GM18517 (cell line): ENCODE measurements at regions not wholly inside any gene's neighbourhood (a gene's known extent, or its start where the extent isn't known, plus 50 kb on each side); places are given as distances from the start of the nearest gene placed in this dataset.
"Not testable (repeated sequence)": the region's sequence is repeated elsewhere in the genome, so short reads cannot be mapped to it uniquely, and the experiment has no call there.

ENCODE experiments used
- ATAC-seq: cut with Tn5 transposase; IDR thresholded peaks from one replicate; pipeline ENCODE4 v1.9.1; 2021; ENCODE audit warnings: mild to moderate bottlenecking, moderate library complexity; ENCODE audit not compliant: unreplicated experiment

GRCh38 chr3:194054961-194055360 lies 81.0 kb upstream of the HES1 start:
- no peak for ATAC-seq

- ATAC-seq, result not testable (repeated sequence)
Measured at GRCh38 chr3:194056323-194056722, 79.6 kb upstream of the HES1 start.

GRCh38 chr3:194056731-194057415 lies 79.1 kb upstream of the HES1 start:
- ATAC-seq, result no peak

DNA sequence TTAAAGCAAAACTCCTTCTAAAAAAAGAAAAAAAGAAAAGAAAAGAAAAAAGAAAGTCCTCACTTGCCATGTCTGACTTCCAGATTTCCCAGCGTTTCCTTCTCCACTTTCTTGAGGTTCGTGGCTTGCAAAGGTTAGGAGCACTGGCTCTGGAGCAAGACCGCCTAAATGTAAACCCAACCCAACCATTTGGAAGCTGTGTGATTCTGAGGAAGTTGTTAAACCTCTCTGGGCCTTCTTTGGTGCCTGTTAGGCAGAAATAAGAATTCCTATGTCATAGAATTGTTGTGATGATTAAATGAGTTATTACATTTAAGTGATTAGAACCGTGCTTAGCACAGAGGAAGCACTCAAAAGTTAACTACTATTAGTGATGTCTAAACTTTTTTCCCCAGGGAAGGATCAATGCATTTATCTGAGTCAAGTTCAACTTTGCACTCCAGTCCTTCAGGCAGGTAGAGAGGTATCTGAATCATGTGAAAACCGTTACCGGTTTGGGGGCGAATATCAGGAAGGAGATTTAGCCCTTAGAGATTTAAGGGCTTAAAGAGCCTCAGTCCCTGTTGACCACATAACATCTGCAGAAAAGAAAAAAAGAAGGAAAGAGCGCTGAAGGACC lies 78.3 kb upstream of the HES1 start:
- no peak for ATAC-seq

- ATAC-seq, result no peak
Measured at GRCh38 chr3:194058189-194058571, 77.8 kb upstream of the HES1 start.

GRCh38 chr3:194058753-194059152 lies 77.2 kb upstream of the HES1 start:
- ATAC-seq, result no peak

DNA sequence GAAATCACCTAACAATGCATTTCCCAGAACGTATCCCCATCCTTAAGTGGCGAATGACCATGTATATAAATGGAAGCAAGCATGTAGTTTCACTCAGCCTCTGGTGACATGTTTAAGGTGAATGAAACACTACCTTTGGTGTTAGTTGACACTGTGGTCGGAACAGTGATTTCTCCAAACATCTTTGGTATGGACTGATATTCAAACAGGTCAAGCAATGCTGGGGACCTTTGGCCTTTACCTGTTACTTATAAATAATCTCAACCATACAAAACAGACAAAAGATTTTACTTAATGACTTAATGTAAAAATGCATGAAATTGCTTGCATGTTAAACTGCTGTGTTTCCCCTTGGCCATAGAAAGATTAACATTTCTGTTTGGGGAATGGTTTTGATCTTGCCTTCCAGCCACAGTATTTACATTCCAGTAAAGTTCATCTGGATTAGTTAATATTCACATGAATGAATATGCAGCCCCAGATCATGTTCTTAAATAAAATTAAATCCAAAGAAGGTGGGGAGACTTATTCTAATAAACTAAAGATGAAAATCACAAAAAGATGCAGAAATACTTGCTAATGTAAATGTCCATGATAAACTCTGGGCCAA lies 74.4 kb upstream of the HES1 start:
- ATAC-seq, result no peak

DNA sequence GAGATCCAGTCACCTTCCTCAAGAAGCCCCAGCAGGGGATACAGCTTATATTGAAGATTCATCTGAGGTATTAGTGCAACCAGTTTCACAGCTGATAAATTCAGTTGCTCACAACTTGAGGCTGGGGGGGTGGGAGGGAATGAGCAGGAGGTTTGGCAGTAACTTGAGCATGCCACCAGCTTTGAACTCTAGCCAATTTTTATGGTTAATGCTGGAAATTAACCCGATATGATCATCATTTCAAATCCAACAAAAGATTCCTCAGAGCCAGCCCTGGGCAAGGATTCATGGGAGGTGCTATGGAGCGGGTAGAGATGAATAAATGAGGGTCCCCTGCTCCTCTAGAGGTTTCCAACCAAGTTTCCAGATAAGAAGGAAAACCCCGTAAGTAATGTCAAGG lies 73.1 kb upstream of the HES1 start:
- ATAC-seq, result no peak

DNA sequence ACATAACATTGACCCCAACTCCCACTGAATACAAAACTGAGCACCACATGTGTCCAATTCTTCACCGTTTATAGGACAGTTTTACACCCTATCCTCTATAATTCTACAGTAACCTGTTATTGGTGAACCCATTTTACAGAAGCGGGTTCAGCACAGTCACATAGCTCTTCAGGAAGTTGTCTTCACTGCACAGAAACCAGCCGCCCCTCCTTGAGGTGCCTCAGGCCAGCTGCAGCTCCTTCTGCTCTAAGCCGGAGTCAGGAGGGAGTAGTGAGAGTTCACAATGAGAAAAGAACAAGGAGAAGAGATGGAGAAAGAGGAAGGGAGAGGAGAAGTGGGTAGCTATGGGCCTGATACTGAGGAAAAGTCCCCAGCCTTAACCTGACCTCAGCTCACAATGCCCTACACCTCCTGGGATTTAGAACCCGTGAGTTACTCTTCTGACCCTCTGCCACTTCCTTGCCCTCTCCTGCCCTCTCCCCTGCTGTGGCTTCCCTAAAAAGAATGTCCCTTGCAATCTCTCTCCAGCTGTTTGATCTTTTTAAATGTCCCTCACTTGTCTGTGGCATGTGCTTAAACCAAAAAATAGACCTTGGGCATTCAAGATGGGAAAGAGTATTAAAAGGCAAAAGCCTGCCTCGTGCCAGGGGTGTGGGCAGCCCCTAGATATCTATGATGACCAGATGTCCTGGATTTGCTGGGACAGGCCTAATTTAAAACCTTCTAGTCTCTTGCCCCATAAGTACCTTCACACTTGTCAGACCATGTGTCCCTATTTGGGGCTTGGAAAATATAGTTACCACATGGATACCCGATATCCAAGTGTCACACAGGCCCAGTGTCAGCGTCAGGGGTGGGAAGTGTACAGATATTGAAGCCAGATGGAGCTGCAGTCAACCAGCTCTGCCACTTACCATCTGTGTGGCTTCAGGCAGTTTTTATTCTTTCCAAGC lies 71.3 kb upstream of the HES1 start:
- ATAC-seq, result no peak

DNA sequence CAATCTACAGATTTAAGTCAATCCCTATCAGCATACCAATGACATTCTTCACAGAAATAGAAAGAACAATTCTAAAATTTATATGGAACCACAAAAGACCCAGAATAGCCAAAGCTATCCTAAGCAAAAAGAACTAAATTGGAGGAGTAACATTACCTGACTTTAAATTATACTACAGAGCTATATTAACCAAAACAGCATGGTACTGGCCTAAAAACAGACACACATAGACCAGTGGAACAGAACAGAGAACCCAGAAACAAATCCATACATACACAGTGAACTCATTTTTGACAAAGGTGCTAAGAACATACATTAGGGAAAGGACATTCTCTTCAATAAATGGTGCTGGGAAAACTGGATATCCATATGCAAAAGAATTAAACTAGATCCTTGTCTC lies 68.6 kb upstream of the HES1 start:
- ATAC-seq, result not testable (repeated sequence)

DNA sequence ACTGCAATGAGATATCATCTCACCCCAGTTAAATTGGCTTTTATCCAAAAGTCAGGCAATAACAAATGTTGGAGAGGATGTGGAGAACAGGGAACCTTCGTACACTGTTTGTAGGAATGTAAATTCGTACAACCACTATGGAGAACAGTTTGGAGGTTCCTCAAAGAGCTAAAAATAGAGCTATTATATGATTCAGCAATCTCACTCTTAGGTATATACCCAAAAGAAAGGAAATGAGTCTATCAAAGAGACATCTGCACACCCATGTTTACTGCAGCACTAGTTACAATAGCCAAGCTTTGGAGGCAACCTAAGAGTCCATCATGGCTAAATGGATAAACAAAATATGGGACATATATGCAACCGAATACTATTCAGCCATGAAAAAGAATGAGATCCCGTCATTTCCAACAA lies 68.0 kb upstream of the HES1 start:
- no peak for ATAC-seq

GRCh38 chr3:194069421-194070219 lies 66.3 kb upstream of the HES1 start:
- ATAC-seq, result no peak

DNA sequence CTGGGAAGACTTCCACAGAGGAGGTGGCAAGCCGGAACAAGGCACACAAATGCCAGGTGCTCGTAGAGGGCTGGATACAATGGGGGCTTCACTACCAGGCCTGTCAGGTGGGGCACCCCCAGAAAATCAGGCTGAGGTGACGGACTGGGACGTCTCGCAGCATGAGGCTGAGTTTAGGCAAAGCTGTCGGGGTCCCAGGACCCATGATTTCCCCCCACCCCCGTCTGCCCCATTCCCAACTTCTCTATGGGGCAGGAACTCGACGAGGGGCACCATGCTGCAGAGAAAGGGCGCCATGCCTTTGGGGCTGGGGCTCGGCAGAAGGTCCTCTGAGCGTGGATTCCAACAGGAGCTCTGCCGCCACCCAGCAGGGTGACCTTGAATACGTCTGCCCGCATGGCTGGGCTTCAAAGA lies 65.7 kb upstream of the HES1 start:
- ATAC-seq, result no peak

- ATAC-seq, result peak; percentile 92
Measured at GRCh38 chr3:194070634-194071409, 65.1 kb upstream of the HES1 start.

- ATAC-seq, result no peak
Measured at GRCh38 chr3:194072097-194072428, 63.9 kb upstream of the HES1 start.

DNA sequence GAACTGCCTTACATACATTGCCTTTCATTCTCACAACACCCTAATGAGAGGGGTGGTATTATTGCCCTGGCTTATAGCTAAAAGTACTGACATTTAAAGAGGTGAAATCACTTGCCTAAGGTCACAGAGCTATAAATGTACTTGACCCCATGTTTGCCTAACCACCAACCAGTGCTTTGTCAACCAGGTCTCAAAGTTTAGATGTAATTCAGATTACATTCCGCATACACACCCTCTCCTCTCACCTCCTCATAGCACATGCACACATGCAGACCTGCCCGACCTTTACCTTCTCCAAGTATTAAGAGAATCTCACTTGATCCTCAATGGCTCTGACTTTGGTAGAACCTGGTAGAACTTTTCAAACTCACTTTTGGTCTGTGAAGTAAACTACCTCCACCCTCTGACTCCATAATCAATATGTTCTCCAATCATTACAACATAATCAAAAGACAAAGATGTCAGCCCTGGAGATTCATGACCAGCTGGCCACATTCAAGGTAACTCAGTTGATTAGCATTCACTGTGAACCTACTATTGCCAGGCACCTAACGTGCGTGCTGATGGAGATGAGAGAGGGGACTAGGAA lies 63.2 kb upstream of the HES1 start:
- ATAC-seq, result no peak

- ATAC-seq, result no peak
Measured at GRCh38 chr3:194073926-194074325, 62.0 kb upstream of the HES1 start.

DNA sequence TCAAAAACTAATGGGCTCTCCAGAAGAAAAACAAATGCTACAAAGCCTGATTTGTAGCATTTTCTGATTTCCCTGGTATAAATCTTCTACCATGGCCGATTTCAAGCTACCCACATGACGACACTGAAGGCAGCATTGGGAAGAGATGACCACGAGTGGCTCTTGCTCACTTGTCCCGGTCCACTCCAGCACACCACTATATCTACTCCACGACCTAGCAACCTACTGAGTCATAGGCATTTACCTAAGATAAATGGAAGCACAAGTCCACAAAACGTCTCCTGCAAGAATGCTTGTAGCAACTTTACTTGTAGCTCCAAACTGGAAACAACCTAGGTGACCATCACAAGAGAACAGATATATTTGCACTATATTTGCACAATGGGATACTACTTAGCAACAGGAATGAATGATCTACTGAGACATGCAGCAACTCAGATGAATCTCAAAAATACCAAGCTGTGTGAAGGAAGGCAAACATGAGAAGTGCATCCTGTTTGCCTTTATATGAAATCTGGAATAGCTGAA lies 60.8 kb upstream of the HES1 start:
- no peak for ATAC-seq

DNA sequence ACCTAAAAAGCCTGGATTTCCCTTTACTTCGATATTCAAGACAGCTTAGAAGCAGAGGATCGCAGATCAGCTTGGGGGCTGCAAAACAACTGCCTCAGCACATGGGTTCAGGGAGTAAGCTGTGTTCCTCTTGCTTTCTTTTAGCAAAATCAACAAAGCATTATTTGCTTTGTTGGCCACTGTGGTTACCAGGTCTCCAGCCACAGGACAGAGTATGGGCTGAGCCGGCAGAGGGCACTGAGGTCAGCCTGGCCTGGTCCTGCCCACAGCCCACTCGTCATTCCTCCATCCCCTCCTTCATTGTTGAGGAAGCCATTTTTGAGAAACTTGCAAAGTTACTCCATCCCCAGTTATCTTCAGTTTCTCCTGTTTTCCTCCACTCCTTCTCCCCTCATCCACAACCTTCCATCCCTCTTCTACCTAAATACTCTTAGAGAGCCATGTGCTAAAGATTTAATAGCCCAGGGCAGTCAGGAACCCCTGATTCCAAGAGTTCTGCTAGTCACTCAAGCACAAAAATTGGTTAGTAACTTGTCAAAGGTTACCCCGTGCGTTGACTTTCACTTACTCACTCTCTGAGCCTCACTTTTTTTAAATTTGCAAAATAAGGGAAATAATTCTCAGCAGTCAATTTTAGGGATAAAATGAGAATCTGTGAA lies 60.0 kb upstream of the HES1 start:
- no peak for ATAC-seq
